ENCODE measurements at regions not wholly inside any gene's neighbourhood (a gene's known extent, or its start where the extent isn't known, plus 50 kb on each side); places are given as distances from the start of the nearest gene placed in this dataset.

DNA sequence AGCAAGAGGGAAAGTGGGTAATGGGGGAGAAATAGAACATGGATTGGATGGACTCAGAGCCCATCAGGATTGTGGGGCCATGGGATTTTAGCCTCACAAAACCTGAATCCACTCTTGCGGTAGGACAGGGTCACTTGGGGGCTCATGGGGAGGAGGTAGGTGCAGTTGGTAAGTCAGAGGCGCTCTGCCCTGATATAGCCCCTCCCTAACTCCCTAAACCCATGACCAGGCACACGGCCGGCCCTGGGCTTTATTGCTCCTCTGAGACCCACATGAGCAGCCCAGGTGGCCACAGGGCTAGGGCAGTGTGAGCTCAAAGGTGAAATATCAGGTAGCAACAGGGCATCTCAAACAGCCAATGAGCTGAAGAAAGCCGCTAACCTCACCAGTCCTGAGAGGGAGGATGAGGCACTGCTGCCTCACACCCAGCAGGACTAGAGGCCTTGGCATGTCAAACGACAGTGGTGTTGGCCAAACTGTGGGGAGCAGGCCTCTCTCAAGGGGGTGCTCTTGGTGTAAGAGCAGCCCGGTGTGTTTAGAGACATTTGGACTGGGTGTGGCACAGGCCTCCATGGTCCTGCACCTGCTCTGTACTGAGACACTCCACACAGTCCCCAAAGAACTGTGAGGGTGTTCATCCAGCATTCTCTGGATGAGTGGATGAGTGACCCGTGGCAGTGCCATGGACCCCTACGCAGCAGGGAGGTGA lies 90.8 kb upstream of the HS6ST1 start:
- TF ChIP-seq POLR2A (IDR thresholded peaks at IDR 0.05): no peak
- TF ChIP-seq, protein P1, sequence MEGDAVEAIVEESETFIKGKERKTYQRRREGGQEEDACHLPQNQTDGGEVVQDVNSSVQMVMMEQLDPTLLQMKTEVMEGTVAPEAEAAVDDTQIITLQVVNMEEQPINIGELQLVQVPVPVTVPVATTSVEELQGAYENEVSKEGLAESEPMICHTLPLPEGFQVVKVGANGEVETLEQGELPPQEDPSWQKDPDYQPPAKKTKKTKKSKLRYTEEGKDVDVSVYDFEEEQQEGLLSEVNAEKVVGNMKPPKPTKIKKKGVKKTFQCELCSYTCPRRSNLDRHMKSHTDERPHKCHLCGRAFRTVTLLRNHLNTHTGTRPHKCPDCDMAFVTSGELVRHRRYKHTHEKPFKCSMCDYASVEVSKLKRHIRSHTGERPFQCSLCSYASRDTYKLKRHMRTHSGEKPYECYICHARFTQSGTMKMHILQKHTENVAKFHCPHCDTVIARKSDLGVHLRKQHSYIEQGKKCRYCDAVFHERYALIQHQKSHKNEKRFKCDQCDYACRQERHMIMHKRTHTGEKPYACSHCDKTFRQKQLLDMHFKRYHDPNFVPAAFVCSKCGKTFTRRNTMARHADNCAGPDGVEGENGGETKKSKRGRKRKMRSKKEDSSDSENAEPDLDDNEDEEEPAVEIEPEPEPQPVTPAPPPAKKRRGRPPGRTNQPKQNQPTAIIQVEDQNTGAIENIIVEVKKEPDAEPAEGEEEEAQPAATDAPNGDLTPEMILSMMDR (IDR thresholded peaks at IDR 0.05): no peak

Measured in Peyer's patch (tissue), 4 donors.